PC-3 (cell line): ENCODE measurements at regions not wholly inside any gene's neighbourhood (a gene's known extent, or its start where the extent isn't known, plus 50 kb on each side); places are given as distances from the start of the nearest gene placed in this dataset.

Experiments used
- ATAC-seq: fragments of 200-7000 bp; cut with Tn5 transposase; 2 replicates; pipeline ENCODE4 v1.9.1; 2020; ENCODE audit warnings: mild to moderate bottlenecking, moderate library complexity
- BruUV-seq: library from RNA; stranded (reverse); fragments of 400-500 nt; replicated peaks from 2 replicates; lab custom pipeline; 2021; lab: Mats Ljungman, UMichigan
- CTCF ChIA-PET: fragments of 300-600 bp; sonication (Branson Sonifier 250); formaldehyde crosslinking; loops from one replicate; lab custom pipeline; 2022; ENCODE audit warnings: antibody characterized with exemption; lab: Charles Lee
- POLR2A ChIA-PET: fragments of 300-600 bp; sonication (Branson Sonifier 250); formaldehyde crosslinking; loops from one replicate; lab custom pipeline; 2022; ENCODE audit warnings: antibody characterized with exemption; ENCODE audit not compliant: unreplicated experiment; lab: Charles Lee
- DNase-seq: peaks from one replicate; pipeline ENCODE4 v3.0.0-alpha.2; 2015
- H2AFZ ChIP-seq: fragments of 300-600 bp; sonication (generic); 2 replicates; pipeline ENCODE4 v1.6.0; 2016; ENCODE audit warnings: antibody characterized with exemption, low read length
- H3F3A ChIP-seq: fragments of 300-600 bp; sonication (generic); one replicate; pipeline ENCODE4 v1.6.0; 2017; ENCODE audit warnings: antibody characterized with exemption, low read length, control low read depth, mild to moderate bottlenecking; ENCODE audit not compliant: unreplicated experiment
- H3K27ac ChIP-seq: fragments of 300-600 bp; sonication (generic); 2 replicates; pipeline ENCODE4 v1.5.1; 2016; ENCODE audit warnings: mild to moderate bottlenecking, low read length
- H3K27me3 ChIP-seq: fragments of 300-600 bp; sonication (generic); 2 replicates; pipeline ENCODE4 v1.6.1; 2016; ENCODE audit warnings: low read length, mixed read lengths
- H3K36me3 ChIP-seq: fragments of 300-600 bp; sonication (generic); 2 replicates; pipeline ENCODE4 v1.6.1; 2016; ENCODE audit warnings: low read depth, mixed run types, low read length, mixed read lengths
- H3K4me1 ChIP-seq: fragments of 300-600 bp; sonication (generic); 2 replicates; pipeline ENCODE4 v1.5.1; 2016; ENCODE audit warnings: low read length; ENCODE audit not compliant: insufficient read depth
- H3K4me2 ChIP-seq: fragments of 300-600 bp; sonication (generic); 2 replicates; pipeline ENCODE4 v1.6.0; 2016; ENCODE audit warnings: low read length
- H3K4me3 ChIP-seq: fragments of 300-600 bp; sonication (generic); 2 replicates; pipeline ENCODE4 v1.5.1; 2016; ENCODE audit warnings: mild to moderate bottlenecking, low read length, mixed read lengths
- H3K79me2 ChIP-seq: fragments of 300-600 bp; sonication (generic); 2 replicates; pipeline ENCODE4 v1.6.1; 2017; ENCODE audit warnings: low read length, mixed read lengths
- H3K9ac ChIP-seq: fragments of 300-600 bp; sonication (generic); 2 replicates; pipeline ENCODE4 v1.6.0; 2016; ENCODE audit warnings: mild to moderate bottlenecking, low read length
- H3K9me2 ChIP-seq: fragments of 300-600 bp; sonication (generic); replicated peaks from 2 replicates; pipeline ENCODE4 v1.6.1; 2016; ENCODE audit warnings: mixed run types, low read length, mixed read lengths
- H3K9me3 ChIP-seq: fragments of 300-600 bp; sonication (generic); 2 replicates; pipeline ENCODE4 v1.6.1; 2016; ENCODE audit warnings: low read length, mixed read lengths
- H4K20me1 ChIP-seq: fragments of 300-600 bp; sonication (generic); 2 replicates; pipeline ENCODE4 v1.6.1; 2016; ENCODE audit warnings: low read length, mixed read lengths
- EZH2 ChIP-seq: fragments of 300-600 bp; sonication (generic); IDR thresholded peaks from one replicate; pipeline ENCODE4 v1.6.1; 2017; ENCODE audit warnings: antibody characterized with exemption, mild to moderate bottlenecking, low read length; ENCODE audit not compliant: unreplicated experiment
- EZH2phosphoT487 ChIP-seq: fragments of 300-600 bp; sonication (generic); IDR thresholded peaks from 2 replicates; pipeline ENCODE4 v1.6.1; 2018; ENCODE audit warnings: mild to moderate bottlenecking, antibody characterized with exemption, low read length, borderline replicate concordance
- intact Hi-C: fragments of 100-400 bp; cut with micrococcal nuclease; formaldehyde crosslinking; loops from 2 replicates; pipeline ENCODE4 v1.9.0; 2023
- TF ChIP-seq, protein P1 (sequence below): fragments of 300-600 bp; sonication (generic); conservative IDR thresholded peaks from 2 replicates; pipeline ENCODE4 v1.5.1; 2017; ENCODE audit warnings: antibody characterized with exemption, low read depth, mild to moderate bottlenecking, low read length

DNA sequence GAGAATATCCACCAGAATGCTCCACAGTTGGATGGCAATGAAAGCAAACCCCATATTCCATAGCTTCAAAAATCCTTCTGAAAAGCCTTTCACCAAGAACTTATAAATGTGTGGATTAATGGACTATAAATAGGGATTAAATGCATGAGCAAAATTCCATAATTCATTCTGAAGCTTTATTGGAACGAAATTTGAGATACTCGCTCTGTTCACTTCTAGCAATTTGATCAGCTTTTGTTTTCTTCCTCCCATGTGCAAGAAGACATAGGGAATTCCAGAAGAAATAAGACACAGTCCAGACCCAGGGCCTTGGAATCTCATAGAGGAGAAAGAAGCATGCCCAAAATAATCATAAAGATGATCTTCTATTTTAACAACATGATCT is 285.9 kb upstream of the TMPO start:
- no peak for ATAC-seq
- no peaks in the 10 kb centered on the region for H3K36me3 ChIP-seq
- no peaks in the 10 kb centered on the region for H4K20me1 ChIP-seq
- H3K4me3 ChIP-seq = no peak overlapping the region
- no TSS peak for BruUV-seq
- H3K9me3 ChIP-seq = no peaks in the 10 kb centered on the region
- no peak overlapping the region for H3K27ac ChIP-seq
- H2AFZ ChIP-seq = no peak overlapping the region
- H3K9me2 ChIP-seq = no peaks in the 10 kb centered on the region
- ChIA-PET POLR2A (no interaction called here), CTCF (no interaction called here)
- no peaks in the 10 kb centered on the region for H3K4me1 ChIP-seq
- TF ChIP-seq, protein P1, sequence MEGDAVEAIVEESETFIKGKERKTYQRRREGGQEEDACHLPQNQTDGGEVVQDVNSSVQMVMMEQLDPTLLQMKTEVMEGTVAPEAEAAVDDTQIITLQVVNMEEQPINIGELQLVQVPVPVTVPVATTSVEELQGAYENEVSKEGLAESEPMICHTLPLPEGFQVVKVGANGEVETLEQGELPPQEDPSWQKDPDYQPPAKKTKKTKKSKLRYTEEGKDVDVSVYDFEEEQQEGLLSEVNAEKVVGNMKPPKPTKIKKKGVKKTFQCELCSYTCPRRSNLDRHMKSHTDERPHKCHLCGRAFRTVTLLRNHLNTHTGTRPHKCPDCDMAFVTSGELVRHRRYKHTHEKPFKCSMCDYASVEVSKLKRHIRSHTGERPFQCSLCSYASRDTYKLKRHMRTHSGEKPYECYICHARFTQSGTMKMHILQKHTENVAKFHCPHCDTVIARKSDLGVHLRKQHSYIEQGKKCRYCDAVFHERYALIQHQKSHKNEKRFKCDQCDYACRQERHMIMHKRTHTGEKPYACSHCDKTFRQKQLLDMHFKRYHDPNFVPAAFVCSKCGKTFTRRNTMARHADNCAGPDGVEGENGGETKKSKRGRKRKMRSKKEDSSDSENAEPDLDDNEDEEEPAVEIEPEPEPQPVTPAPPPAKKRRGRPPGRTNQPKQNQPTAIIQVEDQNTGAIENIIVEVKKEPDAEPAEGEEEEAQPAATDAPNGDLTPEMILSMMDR = no peak
- TF ChIP-seq EZH2phosphoT487 = no peak
- TF ChIP-seq EZH2 = no peak
- H3K79me2 ChIP-seq = no peaks in the 10 kb centered on the region
- H3F3A ChIP-seq = no peaks in the 10 kb centered on the region
- DNase-seq = no peak
- intact Hi-C loops = no loop called here
- no peak overlapping the region for H3K9ac ChIP-seq
- H3K27me3 ChIP-seq = no peaks in the 10 kb centered on the region
- no peak overlapping the region for H3K4me2 ChIP-seq

DNA sequence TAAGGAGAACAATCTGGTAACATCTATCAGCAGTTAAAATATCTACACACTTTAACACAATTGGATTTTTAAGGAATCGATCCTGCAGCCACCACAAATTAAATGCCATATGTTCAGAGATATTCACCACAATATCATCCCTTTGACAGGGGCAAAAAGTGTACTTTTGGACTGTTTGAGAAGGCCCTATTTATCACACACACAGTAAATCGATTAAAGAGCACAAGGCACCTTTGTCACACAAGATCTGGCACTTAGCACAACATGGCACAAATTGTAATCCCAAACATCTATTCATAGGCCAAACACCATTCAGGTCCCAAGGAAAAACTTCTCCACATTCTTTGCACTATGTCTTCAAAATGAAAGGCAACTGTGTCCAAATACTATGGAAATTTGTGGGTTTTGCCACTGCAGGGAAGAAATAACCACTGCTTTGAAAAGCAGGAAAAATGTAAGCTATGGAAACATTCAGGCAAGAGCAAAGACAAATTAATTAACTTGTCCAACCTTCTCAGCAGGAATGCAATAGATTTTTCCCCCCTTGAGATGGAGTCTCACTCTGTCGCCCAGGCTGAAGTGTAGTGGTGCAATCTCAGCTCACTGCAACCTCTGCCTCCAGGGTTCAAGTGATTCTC is 282.5 kb upstream of the TMPO start:
- Histone ChIP-seq H3K79me2 (no peaks in the 10 kb centered on the region), H3K36me3 (no peaks in the 10 kb centered on the region), H3F3A (no peaks in the 10 kb centered on the region), H3K27ac (no peak overlapping the region), H2AFZ (no peak overlapping the region), H3K4me3 (no peak overlapping the region), H3K9me2 (no peaks in the 10 kb centered on the region), H3K27me3 (peaks cover 14% of the 10 kb centered on the region), H3K4me1 (no peaks in the 10 kb centered on the region), H3K9me3 (no peaks in the 10 kb centered on the region), H3K4me2 (no peak overlapping the region), H3K9ac (no peak overlapping the region), H4K20me1 (no peaks in the 10 kb centered on the region)
- POLR2A ChIA-PET = no interaction called here
- DNase-seq (no peak), ATAC-seq (no peak)
- CTCF ChIA-PET = no interaction called here
- intact Hi-C loops = no loop called here
- no TSS peak for BruUV-seq
- TF ChIP-seq, protein P1 = no peak
- TF ChIP-seq EZH2 (no peak), EZH2phosphoT487 (no peak)

DNA sequence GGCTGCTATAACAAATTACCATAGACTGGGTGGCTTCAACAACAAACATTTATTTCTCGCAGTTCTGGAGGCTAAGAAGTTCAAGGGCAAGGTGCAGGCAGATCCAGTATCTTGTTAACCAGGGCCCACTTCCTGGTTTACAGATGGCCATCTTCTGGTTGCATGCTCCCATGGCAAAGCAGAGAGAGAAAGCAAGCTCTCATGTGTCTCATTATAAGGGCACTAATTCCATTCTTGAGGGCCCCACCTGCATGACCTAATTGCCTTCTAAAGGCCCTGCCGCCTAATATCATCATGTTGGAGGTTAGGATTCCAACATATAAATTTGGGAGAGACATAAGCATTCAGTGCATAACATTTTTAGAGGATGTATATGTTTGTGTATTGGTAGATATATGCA is 280.1 kb upstream of the TMPO start:
- Histone ChIP-seq H2AFZ (no peak overlapping the region), H3K9me2 (no peaks in the 10 kb centered on the region), H3K9ac (no peak overlapping the region), H3K27me3 (peaks cover 17% of the 10 kb centered on the region), H3K4me2 (no peak overlapping the region), H3F3A (no peaks in the 10 kb centered on the region), H3K79me2 (no peaks in the 10 kb centered on the region), H3K27ac (no peak overlapping the region), H3K36me3 (no peaks in the 10 kb centered on the region), H4K20me1 (no peaks in the 10 kb centered on the region), H3K9me3 (no peaks in the 10 kb centered on the region), H3K4me3 (no peak overlapping the region), H3K4me1 (no peaks in the 10 kb centered on the region)
- DNase-seq (no peak), ATAC-seq (no peak)
- ChIA-PET POLR2A (no interaction called here), CTCF (no interaction called here)
- no TSS peak for BruUV-seq
- TF ChIP-seq, protein P1 = no peak
- TF ChIP-seq EZH2phosphoT487 (no peak), EZH2 (no peak)
- intact Hi-C loops = no loop called here
